ENCODE measurements at regions not wholly inside any gene's neighbourhood (a gene's known extent, or its start where the extent isn't known, plus 50 kb on each side); places are given as distances from the start of the nearest gene placed in this dataset.
"Not testable (repeated sequence)": the region's sequence is repeated elsewhere in the genome, so short reads cannot be mapped to it uniquely, and the experiment has no call there.

DNA sequence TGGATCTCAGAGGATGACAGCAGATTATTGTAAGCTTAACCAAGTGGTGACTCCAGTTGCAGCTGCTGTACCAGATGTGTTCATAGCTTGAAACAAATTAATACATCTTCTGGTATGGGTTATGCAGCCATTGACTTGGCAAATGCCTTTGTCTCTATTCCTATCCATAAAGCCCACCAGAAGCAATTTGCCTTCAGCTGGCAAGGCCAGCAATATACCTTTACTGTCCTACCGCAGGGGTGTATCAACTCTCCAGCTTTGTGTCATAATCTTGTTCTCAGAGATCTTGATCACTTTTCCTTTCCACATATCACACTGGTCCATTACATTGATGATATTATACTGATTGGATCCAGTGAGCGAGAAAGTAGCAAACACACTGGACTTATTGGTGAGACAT, 59.3 kb upstream of the KRAS start:
- ATAC-seq; DNase-seq; intact Hi-C loops (cut with micrococcal nuclease): not testable (repeated sequence)

DNA sequence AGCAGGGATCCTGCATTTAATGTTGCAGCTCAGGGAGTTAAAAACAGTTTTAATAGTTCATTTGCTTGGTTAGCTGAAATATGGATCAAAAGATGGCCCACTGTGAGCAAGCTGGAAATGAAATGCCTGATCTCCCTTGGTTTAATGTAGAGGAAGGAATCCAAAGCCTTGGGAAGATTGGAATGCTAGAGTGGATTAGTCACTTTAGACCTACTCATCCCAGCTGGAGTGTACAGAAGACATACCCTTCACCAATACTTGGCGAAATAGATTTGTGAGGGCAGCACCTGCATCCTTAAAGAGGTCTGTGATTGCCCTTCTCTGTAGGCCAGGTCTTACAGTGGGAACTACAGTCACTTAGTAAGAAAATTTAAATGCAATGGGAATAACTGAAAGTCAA, 58.0 kb upstream of the KRAS start:
- ATAC-seq, result no peak
- intact Hi-C loops (cut with micrococcal nuclease), result no loop called here
- no peak for DNase-seq

GRCh38 chr12:25307818-25308217, 57.1 kb upstream of the KRAS start:
- DNase-seq, result no peak
- intact Hi-C loops (cut with micrococcal nuclease), result no loop called here
- no peak for ATAC-seq

GRCh38 chr12:25301798-25302197, 51.1 kb upstream of the KRAS start:
- ATAC-seq, result no peak
- intact Hi-C loops (cut with micrococcal nuclease), result no loop called here
- no peak for DNase-seq
